ENCODE measurements at regions not wholly inside any gene's neighbourhood (a gene's known extent, or its start where the extent isn't known, plus 50 kb on each side); places are given as distances from the start of the nearest gene placed in this dataset.
"Not testable (repeated sequence)": the region's sequence is repeated elsewhere in the genome, so short reads cannot be mapped to it uniquely, and the experiment has no call there.

DNA sequence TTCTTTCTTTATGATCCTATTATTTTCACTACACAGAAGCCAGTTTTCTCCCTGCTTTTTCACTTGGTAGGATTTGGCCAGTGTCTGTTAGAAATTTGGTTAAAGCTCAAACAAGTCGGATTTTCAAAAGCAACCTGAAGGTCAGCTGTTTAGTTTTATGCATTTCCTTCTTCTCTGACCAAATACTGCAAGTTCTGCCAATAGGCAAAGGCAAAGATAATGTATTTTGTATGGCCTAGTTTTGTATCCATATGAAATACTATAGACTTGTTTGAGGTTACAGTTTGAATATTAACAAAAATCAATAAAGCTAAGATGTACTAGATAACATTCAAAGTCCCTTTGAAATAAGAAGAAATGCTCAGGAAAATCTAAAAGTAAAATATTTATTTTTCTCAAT lies 439.4 kb downstream of the TRIML1 start:
- no peak for DNase-seq

DNA sequence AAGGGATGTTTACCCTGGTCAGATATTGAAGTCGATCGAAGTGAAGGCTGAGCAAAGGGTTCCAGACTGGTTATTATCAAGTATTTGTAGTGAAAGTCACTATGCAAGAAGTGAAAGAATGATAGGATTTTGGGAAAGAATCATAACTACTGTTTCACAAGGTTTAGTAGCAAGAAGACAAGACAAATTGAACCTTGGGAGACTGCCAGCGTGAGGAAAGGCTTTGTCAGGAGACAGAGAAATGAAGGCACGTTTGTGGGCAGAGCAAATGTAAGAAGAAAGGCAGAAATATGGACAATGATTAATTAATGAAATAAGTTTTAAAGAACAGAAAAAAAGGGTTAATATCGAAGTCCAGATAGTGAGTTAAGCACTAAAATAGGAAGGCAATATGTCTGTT lies 456.8 kb downstream of the TRIML1 start:
- DNase-seq, result no peak

DNA sequence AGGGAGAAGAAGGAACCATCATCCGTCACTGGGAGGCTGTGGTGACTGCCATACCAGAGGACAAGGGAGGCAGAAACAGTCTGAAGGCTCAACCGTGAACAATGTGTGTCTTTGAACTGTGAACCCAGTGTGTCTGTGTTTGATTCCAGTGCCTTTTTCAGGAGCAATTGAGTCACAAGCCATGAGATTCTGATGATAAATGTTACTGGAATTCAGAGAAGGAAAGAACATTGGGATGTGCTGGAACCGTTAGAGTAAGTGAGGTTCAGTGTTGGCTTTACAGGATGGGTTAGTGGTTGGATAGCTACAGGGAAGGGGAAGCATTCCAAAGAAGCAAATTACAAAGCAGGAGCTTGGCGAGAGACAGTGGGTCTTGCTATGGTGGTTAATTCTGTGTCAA lies 464.4 kb downstream of the TRIML1 start:
- DNase-seq, result no peak

DNA sequence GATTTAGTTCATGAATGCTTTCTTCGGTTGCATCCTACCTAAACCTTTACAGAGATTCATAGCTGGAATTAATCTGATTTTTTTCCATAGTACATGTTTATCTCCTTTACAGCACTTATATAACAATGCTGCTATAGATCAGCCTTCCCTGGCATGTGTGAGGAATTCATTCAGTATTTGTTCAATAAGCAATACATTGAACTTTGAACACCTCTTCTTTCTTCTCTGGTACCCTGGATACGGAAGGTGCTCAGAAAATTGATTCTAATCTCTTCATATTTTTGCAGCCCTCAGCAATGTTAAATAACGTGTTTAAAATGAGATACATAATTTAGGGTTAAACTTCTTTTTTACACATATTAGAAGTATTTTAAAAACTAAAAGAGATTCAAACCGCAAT lies 467.4 kb downstream of the TRIML1 start:
- no peak for DNase-seq

DNA sequence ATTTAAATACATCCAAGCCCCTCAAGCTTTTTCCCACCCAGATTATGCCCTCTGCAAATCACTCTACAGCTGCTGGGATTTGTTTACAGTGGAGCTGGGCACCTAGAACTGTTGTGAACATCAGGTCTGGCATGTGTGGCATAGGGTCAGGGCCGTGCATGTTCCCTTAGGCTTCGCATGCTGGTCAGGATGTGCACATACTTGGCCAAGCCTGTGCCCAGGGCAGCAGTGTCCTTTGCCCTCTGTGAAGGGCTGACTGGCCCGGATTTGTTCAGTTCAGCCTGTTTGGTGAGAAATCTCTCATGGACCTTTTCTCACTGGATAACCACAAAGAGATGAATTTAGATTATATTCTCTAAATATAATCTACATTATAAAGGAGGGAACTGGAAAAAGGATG lies 471.9 kb downstream of the TRIML1 start:
- DNase-seq, result no peak

DNA sequence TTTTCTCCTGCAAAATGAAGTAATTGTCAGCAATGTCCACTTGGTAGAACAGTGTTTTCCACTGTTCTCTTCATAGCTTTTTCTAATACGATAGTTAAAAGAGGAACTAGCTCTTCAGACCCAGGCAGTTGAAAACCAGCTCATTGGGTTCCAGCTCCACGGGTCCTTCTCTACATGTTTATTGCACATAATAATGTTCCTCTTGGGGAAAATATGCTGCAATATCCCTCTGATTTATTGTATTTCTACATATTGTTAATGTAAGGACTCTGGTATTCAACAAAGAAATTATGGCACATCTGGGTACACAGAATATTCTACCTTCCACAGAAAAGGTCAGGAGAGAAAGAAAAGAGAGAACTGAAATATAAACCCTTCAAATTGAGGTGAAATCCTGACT lies 473.4 kb downstream of the TRIML1 start:
- DNase-seq, result no peak

DNA sequence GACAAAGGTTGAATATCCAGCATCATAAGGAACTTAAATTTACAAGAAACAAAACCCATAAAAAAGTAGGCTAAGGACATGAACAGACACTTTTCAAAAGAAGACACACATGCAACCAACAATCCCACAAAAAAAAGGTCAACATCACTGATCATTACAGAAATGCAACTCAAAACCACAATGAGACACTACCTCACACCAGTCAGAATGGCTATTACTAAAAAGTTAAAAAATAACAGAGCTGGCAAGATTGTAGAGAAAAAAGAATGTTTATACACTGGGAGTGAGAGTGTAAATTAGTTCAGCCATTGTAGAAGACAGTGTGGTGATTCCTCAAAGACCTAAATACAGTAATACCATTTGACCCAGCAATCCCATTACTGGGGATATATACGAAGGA lies 474.7 kb downstream of the TRIML1 start:
- DNase-seq, result no peak

DNA sequence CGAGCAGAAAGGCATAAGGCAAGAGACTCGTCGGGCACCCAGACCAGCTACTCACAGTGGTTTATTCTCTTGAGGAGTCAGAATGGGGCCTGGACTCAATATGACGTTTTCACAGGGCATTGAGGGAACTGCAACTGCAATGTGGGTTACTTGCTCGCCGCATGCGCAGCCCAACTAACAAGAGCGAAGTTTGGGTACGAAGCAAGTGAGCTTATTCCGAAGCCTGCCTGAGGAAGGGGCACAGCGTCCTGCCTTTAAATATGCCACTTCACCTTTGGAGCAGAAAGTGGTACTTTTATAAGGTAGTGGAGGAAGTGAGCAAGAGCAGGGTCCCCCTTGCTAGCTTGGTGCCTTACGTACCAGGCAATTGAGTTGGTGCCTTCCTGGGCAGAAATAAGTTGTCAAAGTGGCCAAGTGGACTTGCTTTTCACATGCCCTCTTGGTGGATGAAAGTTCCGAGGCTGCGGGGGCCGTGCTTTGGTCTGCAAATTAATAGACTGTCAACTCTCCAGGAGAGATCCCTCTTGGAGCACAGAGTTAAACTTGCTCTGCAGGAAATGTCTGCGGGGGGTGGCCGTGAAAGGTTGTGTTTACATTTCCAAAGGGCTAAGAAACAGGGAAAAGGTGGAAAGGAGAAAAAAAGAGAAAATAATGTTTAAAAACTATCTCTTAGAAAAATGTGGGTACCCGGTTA lies 480.4 kb downstream of the TRIML1 start:
- DNase-seq, result no peak

DNA sequence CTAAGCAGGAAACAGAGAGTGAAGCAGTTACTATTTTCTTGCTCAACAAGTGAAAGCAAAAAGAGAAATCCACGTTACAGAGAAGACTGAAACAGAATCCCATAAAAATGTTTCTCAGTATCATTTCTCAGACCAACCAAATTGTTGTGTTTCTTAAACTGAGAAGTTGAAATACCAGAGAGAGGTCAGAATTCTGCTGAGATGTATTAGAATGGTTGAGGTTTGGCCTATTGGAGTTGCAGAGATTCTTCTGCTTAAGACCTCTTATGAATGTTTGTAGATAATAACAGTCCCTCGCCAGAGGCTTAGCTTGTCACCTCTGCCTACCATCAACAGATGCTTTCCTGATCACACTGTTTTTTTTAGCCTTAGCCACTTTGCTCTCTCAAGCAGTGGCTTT lies 481.4 kb downstream of the TRIML1 start:
- no peak for DNase-seq

DNA sequence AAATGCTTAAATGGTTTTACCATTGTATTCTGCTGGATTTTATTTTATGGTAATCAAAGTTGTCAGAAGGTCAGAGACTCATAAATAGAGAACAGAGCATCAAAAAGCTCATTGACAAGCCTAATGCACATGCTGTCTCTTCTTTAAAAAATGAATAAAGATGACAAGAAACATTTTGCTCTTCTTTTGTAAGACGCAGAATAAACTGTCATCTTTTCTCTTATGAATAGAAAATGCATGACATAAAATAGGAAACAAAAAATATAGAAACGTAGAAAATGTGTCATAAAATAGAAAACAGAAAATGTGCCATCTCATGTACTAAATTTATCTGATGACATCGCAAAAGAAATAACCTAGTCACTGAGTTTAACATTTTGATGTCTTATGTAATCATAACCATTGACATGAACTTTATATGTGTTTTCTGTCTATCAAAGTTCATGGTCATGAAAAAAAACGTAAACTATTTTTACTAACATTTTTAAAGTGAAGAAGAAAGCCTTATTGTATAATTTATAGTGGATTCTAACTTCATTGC lies 484.1 kb downstream of the TRIML1 start:
- no peak for DNase-seq

DNA sequence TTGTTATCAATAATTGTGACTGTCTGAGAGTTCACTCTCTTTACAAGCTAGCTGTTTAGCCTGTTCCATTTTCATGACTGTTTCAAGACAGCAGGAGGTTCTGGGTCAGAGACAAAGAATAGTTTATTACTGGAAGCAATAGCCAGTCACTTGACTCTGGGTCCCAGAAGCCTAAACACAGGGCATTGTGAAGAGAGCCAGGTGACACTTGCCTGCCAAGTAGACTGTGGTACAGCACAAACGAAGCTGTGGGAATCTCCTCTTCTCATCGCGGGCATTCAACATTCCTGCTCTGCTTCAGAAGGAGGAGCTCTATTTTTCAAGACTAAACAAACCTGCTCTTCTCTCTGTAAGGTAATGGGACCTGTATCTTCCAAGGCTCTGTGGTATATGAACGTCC lies 485.1 kb downstream of the TRIML1 start:
- DNase-seq, result no peak

DNA sequence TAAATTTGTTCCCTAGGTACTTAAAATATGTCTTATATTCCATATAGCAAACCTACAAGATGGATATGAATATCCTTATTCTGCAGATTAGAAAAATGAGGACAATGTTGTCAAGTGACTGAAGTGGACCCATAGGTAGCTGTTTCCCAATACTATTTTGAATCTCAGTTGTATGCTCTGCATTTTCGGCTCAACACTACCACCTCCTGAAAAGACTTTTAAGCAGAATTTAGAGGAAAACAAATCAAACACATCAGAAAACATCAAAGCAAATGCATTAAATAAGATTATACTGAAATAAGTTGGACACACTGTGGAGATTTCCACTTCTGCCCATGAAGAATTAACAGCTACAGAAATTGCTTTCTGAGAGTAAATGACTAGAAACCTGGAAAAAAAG lies 488.7 kb downstream of the TRIML1 start:
- no peak for DNase-seq

DNA sequence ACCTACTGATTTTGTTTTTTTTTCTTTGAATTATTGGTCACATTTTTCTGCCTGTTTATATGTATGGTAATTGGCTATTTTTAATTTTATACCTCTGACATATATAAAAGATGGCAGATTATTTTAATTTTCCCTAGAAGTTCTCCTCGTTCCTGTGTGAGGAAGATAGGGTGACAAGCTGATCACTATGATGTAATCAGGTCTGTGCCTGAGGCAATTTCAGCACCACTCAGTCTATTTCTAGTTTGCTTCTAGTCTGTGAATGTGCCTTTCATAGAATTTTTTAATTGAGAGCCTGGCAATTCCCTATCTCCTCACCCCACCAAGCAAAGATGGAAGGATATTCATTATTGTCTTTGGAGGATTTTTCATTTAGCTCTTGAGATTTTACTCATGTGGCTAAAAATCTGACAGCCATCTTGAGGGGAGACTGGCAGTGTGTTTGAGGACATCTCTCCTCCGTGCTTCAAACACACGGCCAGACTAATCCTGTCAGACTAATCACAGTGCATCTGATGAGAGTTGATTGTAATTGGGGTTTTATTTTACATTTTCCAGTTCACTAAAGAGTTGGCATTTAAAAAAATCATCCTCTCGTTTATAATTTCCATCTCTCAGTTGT lies 500.3 kb downstream of the TRIML1 start:
- no peak for DNase-seq

DNA sequence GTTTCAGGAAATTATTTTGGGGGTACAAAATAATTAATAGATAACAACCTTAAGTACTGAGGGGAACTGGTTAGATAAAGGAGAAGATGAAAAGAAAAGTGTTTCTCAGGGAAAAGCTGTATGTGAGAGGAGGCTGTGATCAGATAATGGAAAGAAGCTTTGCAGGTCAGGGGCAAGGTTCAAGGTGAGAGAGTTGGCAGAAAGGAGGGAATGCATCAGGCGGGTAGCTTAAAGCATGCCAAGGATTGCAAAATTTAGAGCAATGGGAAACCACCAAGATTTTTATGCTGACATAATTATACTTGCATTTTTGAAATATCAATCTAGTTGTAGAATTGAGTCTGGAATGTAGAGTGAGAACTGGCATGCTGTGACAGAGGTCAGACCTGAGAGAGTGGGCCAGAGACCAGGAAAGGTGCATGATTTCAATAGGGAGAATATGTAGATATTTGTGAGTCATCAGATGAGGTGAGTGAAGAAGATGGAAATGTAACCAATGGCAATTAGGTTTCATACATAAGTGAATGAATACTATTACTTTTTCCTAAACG lies 508.7 kb downstream of the TRIML1 start:
- DNase-seq, result no peak

DNA sequence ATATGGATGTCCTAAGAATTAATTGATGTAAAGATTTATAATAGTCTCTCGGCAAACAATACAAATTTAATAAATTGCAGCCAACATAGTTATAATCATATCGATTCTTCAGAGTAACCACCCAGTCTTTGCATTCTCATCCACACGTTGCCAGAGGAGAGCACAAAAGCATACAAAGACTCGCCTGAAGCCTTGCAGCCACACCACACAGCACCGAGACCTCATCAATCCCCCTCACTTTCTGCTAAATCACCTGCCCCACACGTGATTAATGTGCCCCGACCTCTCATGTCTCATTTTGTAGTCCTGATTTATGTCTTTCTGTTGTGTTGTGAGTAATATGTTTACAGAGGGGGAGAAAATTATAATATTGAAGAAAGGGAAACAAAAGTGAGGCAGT lies 510.4 kb downstream of the TRIML1 start:
- no peak for DNase-seq

DNA sequence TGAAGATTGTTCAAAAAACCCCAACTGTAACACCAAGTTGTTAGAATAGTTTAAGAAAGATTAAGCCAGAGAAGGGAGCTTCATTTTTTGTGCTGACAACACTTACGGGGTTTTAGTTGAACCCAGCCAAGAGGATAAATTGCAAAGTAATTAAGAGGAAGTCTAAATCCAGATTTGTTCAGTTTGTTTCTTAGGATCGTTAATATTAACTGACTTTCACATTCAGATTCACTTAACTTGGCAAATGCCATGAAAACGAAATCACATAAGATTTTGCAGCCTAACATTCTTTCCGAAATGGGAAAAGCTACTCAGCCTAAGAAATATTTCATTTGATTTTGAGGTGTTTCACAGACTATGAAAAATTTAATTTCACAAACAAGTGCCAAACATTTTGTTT lies 511.3 kb downstream of the TRIML1 start:
- no peak for DNase-seq

DNA sequence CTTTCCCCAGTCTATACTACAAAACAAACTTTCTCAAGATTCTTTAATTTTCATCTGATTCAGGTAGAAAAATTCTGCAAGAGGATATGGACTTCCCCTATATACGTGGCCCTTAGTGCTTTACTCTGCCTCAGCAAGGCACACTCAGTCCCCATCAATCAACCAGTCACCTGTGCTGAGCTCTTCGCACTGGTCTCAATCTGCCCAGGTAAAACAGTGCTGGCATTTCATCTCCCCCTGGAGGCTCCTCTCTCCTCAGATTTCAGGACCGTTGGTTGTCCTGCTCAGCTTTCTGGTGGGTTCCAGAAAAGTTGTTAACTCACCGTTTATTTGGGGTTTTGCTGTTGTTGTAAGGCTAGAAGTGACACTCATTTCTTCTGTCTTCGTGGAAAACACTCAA lies 518.1 kb downstream of the TRIML1 start:
- DNase-seq, result no peak

DNA sequence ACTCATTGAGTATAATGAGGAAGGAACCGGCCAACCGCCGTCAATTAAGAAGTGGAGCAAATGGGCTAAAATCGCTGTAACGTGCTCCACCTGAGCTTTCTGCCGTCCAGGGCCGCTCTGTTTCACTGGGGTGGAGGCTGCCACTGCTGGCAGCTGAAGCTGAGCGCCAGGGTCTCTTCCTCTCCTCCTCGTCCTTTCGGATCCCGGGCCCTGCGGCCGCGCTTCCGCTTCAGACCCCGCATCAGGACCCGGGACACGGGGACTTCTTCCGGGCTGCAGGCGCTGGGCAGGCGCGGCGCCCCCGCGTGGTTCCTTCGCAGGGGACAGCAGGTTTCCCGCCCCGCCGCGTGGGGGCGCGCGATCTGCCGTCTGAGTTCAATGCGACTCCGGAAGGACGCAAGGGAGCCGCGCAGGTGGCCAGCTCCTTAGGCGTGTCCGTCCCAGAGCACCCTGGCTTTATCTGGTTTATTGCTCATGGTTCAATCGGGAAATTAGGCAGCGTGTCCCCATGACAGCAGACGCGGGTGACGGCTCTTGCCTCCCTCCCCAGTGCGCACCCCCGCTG lies 519.8 kb downstream of the TRIML1 start:
- no peak for DNase-seq

DNA sequence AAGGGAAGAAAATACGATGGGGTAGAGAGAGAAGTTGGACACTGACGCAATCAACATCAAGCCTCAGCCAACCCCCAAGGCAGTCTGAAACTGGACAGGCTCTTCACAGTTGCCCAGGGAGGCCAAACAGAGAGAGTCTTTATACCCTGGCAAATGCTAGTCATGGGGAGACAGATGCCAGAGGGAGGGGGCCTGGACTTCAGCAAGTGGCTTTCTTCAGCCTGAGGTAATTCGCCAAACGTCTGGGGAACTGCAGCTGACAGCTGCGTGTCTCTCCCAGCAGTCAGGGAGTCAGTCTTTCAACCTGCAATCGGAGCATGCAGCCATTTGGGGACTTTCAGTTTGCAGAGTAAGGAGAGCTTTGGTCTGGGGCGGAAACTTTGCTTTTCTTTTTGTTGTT lies 521.6 kb downstream of the TRIML1 start:
- DNase-seq, result no peak

DNA sequence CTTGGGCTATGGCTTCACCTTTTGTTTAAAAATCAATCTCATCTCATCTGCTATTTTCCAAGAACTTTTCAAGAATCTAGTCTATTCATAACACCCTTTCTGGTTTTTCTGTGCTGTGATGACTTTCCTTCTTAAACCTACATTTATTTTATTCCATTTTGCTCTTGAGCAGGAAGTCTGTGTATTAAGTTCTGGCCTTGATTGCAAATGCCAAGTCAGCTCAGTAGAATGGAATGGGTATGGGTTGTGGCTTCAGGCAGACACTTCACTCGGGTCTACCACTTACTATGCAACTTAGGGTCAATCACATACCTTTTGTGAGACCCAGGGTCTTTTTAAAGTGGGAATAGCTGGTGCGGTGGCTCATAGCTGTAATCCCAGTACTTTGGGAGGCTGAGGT lies 522.3 kb downstream of the TRIML1 start:
- DNase-seq, result no peak

DNA sequence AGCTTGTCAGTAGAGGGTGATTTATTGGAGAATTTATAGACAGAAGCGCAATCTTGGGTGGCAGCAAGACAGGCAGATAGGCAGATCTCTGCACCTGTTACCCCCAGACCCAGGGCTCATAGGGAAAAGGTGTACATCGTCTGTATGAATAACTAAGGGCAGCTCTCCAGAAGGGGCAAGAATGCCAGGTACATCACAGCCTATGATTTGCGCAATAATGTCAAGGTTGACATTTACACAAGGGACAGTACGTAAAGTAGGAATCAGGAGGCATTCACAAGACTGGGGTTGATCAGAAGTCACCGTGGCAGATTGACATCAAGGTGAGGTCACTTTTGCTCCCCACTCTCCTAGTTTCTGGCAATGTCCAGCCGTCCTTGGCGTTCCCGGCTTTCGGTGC lies 524.1 kb downstream of the TRIML1 start:
- no peak for DNase-seq

DNA sequence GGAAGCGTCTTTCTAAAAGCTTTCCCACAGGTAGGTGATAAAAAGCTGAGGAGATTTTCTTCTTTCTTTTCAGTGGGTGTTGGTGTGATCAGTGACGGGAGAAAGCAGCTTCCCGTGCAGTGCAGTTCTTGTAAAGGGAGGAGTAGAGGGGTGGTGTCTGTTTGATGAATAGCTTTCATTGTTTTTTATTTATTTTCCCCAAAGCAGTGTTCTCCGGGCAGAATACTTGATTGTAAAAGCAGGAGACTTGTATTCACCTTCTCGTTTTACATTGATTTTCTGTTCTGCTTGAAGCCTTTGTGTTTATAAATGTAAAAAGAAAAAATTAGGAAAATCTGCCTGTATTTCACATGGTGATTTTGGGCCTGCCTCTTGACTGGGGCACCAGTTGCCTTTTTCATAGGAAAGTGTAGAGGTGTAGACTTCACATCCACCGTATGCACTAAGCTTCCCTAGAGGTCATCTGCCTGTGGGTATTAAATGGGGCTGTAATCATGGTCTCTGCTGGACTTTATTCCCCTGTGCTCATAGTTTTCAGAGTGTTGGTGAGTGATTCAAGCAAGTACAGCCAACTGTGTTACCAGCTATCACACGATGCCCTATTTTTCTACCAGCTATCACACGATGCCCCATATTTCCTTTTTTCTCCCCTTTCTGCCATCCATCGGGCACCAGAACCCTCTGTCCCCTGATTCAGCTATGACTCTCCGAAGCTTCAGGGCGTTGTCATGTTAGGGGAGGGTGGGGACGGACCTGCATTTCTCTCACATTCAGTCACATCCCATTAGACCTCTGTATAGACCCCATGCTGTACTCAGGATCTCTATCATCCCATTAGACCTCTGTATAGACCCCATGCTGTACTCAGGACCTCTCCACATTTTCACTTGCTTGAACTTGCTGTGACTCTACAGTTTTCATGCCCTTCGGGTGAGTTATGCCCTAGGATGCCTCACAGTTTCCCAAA lies 526.5 kb downstream of the TRIML1 start:
- DNase-seq, result no peak

DNA sequence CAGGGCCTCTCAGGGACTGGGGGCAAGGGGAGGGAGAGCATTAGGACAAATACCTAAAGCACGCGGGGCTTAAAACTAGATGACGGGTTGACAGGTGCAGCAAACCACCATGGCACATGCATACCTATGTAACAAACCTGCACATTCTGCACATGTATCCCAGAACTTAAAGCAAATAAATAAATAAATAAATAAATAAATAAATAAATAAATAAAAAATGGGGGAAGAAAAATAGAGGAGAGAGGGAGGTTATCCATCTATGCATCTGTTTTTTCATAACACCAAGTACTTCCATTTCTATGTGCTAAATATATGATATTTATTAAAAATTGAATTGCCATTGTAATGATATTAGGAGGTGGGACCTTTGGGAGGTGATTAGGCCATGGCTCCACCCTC lies 539.5 kb downstream of the TRIML1 start:
- not testable (repeated sequence) for DNase-seq

Data from GF-D8 (cell line).